Trophoblast cell (in vitro differentiated cells and primary cell): ENCODE measurements at regions not wholly inside any gene's neighbourhood (a gene's known extent, or its start where the extent isn't known, plus 50 kb on each side); places are given as distances from the start of the nearest gene placed in this dataset.

Experiments used
- DNase-seq, 2 donors: peaks; one replicate each; pipeline ENCODE4 v3.0.0-alpha.2; 2016
- H2AFZ ChIP-seq: 2 replicates; pipeline ENCODE4 v1.6.1; 2013; ENCODE audit warnings: low read length, moderate library complexity, mild to moderate bottlenecking; ENCODE audit not compliant: insufficient read depth, poor library complexity
- H2AK5ac ChIP-seq: 2 replicates; pipeline ENCODE4 v1.6.1; 2013; ENCODE audit warnings: mild to moderate bottlenecking, low read length
- H2BK120ac ChIP-seq: 2 replicates; pipeline ENCODE4 v1.6.1; 2013; ENCODE audit warnings: low read length, mild to moderate bottlenecking, moderate library complexity; ENCODE audit not compliant: insufficient read depth, poor library complexity
- H2BK12ac ChIP-seq: 2 replicates; pipeline ENCODE4 v1.6.1; 2013; ENCODE audit warnings: mild to moderate bottlenecking, low read length, moderate library complexity
- H2BK5ac ChIP-seq: 2 replicates; pipeline ENCODE4 v1.6.1; 2013; ENCODE audit warnings: low read length, low read depth, moderate library complexity, mild to moderate bottlenecking; ENCODE audit not compliant: poor library complexity
- H3K14ac ChIP-seq: 2 replicates; pipeline ENCODE4 v1.6.1; 2013; ENCODE audit warnings: mild to moderate bottlenecking, low read length
- H3K18ac ChIP-seq: 2 replicates; pipeline ENCODE4 v1.6.1; 2013; ENCODE audit warnings: mild to moderate bottlenecking, low read length
- H3K23ac ChIP-seq: 2 replicates; pipeline ENCODE4 v1.6.1; 2013; ENCODE audit warnings: low read length
- H3K27ac ChIP-seq: 2 replicates; pipeline ENCODE4 v1.5.1; 2013; ENCODE audit warnings: low read depth, mild to moderate bottlenecking, inconsistent platforms, low read length, moderate library complexity
- H3K27me3 ChIP-seq: 2 replicates; pipeline ENCODE4 v1.6.1; 2013; ENCODE audit warnings: inconsistent platforms, mild to moderate bottlenecking, low read length, moderate library complexity; ENCODE audit not compliant: insufficient read depth
- H3K36me3 ChIP-seq, 2 experiments: 1 replicate in 1 of 2; 2 replicates in 1 of 2; pipeline ENCODE4 v1.6.1; 2013; ENCODE audit warnings: low read length in 2 of 2, mild to moderate bottlenecking in 2 of 2, moderate library complexity in 1 of 2; ENCODE audit not compliant: insufficient read depth in 2 of 2, control insufficient read depth in 1 of 2
- H3K4ac ChIP-seq: 2 replicates; pipeline ENCODE4 v1.6.1; 2013; ENCODE audit warnings: low read depth, mild to moderate bottlenecking, low read length, moderate library complexity
- H3K4me1 ChIP-seq, 2 experiments: 1 replicate in 1 of 2; 2 replicates in 1 of 2; pipeline ENCODE4 v1.6.1; 2013; ENCODE audit warnings: low read length in 2 of 2, mild to moderate bottlenecking in 2 of 2, moderate library complexity in 1 of 2; ENCODE audit not compliant: insufficient read depth in 2 of 2, control insufficient read depth in 1 of 2
- H3K4me2 ChIP-seq: 2 replicates; pipeline ENCODE4 v1.6.1; 2013; ENCODE audit warnings: inconsistent platforms, mild to moderate bottlenecking, low read length, moderate library complexity
- H3K4me3 ChIP-seq: 2 replicates; pipeline ENCODE4 v1.5.1; 2013; ENCODE audit warnings: mild to moderate bottlenecking, low read depth, low read length, inconsistent platforms
- H3K79me1 ChIP-seq: one replicate; pipeline ENCODE4 v1.6.1; 2013; ENCODE audit warnings: low read length
- H3K79me2 ChIP-seq: 2 replicates; pipeline ENCODE4 v1.6.1; 2013; ENCODE audit warnings: low read length, mild to moderate bottlenecking; ENCODE audit not compliant: control insufficient read depth, insufficient read depth, poor library complexity
- H3K9ac ChIP-seq: 2 replicates; pipeline ENCODE4 v1.6.1; 2013; ENCODE audit warnings: mild to moderate bottlenecking, low read length
- H3K9me3 ChIP-seq: 2 replicates; pipeline ENCODE4 v1.6.1; 2013; ENCODE audit warnings: low read depth, mild to moderate bottlenecking, control low read depth, inconsistent platforms, low read length; ENCODE audit not compliant: insufficient read depth
- H4K12ac ChIP-seq: 2 replicates; pipeline ENCODE4 v1.6.1; 2013; ENCODE audit warnings: low read depth, mild to moderate bottlenecking, low read length, moderate library complexity
- H4K8ac ChIP-seq: 2 replicates; pipeline ENCODE4 v1.6.1; 2013; ENCODE audit warnings: low read depth, mild to moderate bottlenecking, low read length, moderate library complexity
- H4K91ac ChIP-seq: one replicate; pipeline ENCODE4 v1.6.1; 2013; ENCODE audit warnings: low read depth, mild to moderate bottlenecking, low read length, moderate library complexity
- WGBS: extraction: QIAGEN DNeasy Blood & Tissue Kit; methylation state at CpG from one replicate; pipeline ENCODE4 v1.1.7; 2013; ENCODE audit warnings: missing lambda C conversion rate; ENCODE audit not compliant: insufficient read length, insufficient coverage; ENCODE audit errors: extremely low coverage; 5-methylcytosine and 5-hydroxymethylcytosine counted together

DNA sequence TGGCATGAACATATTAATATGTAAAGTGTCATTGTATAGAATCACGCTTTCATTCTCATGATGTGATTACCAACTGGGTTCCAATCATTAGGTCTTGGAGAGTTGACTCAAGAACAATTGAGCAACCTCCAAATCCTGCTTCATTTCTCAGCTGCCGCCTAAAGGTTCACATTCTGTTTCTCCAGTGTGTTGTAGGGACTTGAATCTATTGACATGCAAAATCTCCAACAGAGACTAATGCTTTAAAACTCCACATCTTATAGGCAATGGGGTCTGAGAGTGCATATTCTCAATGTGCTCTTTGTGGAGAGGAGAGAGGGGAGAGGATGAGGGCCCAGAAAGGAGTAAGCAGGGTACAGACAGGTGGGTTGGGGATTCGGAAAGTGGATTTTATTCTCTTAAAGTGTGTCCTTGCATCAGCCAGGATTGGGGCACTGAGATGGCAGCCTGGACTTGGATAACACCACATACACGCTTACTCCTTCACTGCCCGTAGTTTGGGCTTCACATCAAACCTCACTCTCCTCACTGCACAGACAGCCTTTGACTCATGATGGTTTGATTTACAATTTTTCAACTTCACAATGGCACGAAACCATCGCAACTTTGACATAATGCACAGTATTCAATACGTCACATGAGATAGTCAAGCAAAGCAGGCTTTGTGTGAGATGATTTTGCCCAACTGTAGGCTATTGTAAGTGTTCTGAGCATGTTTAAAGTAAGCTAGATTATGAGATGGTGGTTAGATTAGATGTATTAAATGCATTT is 241.3 kb upstream of the IRS2 start:
- Histone ChIP-seq H2AK5ac (no peak overlapping the region), H3K14ac (no peak overlapping the region), H3K4me1 (no peaks in the 10 kb centered on the region), H3K36me3 (no peaks in the 10 kb centered on the region), H2BK12ac (no peak overlapping the region), H3K79me2 (no peaks in the 10 kb centered on the region), H3K4ac (no peak overlapping the region), H3K4me2 (no peak overlapping the region), H3K79me1 (no peaks in the 10 kb centered on the region), H4K91ac (no peak overlapping the region), H3K9ac (no peak overlapping the region), H3K27ac (no peak overlapping the region), H3K4me3 (no peak overlapping the region), H4K8ac (no peak overlapping the region), H3K18ac (no peak overlapping the region), H3K27me3 (no peaks in the 10 kb centered on the region), H2BK5ac (no peak overlapping the region), H2BK120ac (no peak overlapping the region), H4K12ac (no peak overlapping the region), H3K9me3 (no peaks in the 10 kb centered on the region), H2AFZ (no peak overlapping the region), H3K23ac (no peak overlapping the region)
- no peak for DNase-seq
- WGBS, result no CpG with 5 or more reads among the region's 8 CpGs

DNA sequence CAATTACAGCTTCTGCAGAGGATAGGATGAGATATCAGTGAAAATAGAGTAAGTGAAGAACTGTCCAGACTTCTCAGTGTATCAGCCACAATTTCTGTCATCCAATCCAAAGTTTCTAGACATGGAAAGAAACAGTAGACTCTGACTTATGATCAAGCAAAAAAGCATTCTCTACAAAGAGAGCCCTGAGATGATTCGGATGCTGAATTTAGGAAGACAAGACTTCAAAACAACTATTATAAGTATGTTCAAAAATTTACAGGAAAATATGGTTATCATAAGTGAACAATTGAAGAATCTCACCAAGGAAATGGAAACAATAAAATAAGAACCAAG is 238.2 kb upstream of the IRS2 start:
- no peak overlapping the region for H3K4me2 ChIP-seq
- H3K23ac ChIP-seq, result no peak overlapping the region
- no peak overlapping the region for H3K4me3 ChIP-seq
- no peaks in the 10 kb centered on the region for H3K79me1 ChIP-seq
- H3K18ac ChIP-seq, result no peak overlapping the region
- H2BK5ac ChIP-seq, result no peak overlapping the region
- H2AK5ac ChIP-seq, result no peak overlapping the region
- no peaks in the 10 kb centered on the region for H3K27me3 ChIP-seq
- H3K27ac ChIP-seq, result no peak overlapping the region
- H3K79me2 ChIP-seq, result no peaks in the 10 kb centered on the region
- no peaks in the 10 kb centered on the region for H3K36me3 ChIP-seq
- no peaks in the 10 kb centered on the region for H3K4me1 ChIP-seq
- WGBS, result no CpG with 5 or more reads among the region's 1 CpG
- no peak overlapping the region for H2BK120ac ChIP-seq
- H2AFZ ChIP-seq, result no peak overlapping the region
- no peak for DNase-seq
- no peak overlapping the region for H4K12ac ChIP-seq
- H3K9ac ChIP-seq, result no peak overlapping the region
- H3K4ac ChIP-seq, result no peak overlapping the region
- no peak overlapping the region for H3K14ac ChIP-seq
- H4K91ac ChIP-seq, result no peak overlapping the region
- H3K9me3 ChIP-seq, result no peaks in the 10 kb centered on the region
- no peak overlapping the region for H2BK12ac ChIP-seq
- H4K8ac ChIP-seq, result no peak overlapping the region

DNA sequence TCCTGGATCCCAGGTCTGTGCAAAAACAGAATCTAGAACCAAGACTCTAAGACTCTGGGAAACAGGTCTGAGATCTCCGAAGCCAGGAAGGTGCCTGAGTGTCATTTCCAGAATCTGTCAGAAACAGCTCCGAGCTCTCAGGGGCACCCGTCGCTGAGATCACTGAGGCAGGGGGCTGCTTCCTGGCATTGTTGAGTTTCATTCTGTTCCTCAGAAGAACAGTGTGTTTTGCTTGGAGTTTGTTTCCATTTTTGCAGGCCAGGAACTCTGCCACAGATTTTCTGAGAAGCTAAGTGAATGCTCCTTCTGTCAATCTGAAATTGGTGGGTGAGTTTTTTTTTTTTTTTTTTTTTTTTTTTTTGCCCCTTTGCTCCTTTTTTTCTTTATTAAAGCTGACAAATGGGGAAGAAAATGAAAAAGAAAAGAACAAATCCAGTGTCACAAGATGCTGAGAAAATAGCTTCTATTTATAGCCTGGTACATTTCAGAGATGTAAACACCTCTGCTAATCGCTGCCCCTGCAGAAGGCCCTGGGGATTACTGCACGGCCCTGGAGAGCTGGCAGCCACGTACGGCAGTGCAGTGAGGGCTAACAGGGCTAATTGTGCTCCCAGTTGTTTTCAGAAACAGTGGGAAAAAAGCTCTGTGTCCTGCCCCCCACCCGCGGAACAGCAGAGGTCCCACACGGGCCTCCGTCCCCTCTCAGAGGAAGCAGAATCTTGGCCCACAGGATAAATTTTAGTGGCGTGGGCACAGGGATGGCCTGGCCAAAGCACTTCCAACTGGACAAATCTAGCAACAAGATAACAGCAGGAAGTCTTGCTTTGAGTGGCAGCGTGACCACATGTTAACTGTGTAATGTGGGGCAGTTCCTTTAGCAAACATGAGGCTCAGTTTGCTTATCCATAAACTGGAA is 237.6 kb upstream of the IRS2 start:
- H3K36me3 ChIP-seq, result no peaks in the 10 kb centered on the region
- H3K4me2 ChIP-seq, result no peak overlapping the region
- no peak overlapping the region for H3K4me3 ChIP-seq
- no peak overlapping the region for H4K91ac ChIP-seq
- no peaks in the 10 kb centered on the region for H3K4me1 ChIP-seq
- WGBS, result no CpG with 5 or more reads among the region's 14 CpGs
- no peak overlapping the region for H2AFZ ChIP-seq
- H2BK12ac ChIP-seq, result no peak overlapping the region
- no peak overlapping the region for H3K9ac ChIP-seq
- no peaks in the 10 kb centered on the region for H3K27me3 ChIP-seq
- H3K4ac ChIP-seq, result no peak overlapping the region
- no peak overlapping the region for H3K18ac ChIP-seq
- no peak overlapping the region for H2BK5ac ChIP-seq
- H3K23ac ChIP-seq, result no peak overlapping the region
- H2AK5ac ChIP-seq, result no peak overlapping the region
- H3K27ac ChIP-seq, result no peak overlapping the region
- H2BK120ac ChIP-seq, result no peak overlapping the region
- no peak overlapping the region for H3K14ac ChIP-seq
- no peak for DNase-seq
- no peaks in the 10 kb centered on the region for H3K9me3 ChIP-seq
- H3K79me2 ChIP-seq, result no peaks in the 10 kb centered on the region
- H4K12ac ChIP-seq, result no peak overlapping the region
- H3K79me1 ChIP-seq, result no peaks in the 10 kb centered on the region
- H4K8ac ChIP-seq, result no peak overlapping the region

DNA sequence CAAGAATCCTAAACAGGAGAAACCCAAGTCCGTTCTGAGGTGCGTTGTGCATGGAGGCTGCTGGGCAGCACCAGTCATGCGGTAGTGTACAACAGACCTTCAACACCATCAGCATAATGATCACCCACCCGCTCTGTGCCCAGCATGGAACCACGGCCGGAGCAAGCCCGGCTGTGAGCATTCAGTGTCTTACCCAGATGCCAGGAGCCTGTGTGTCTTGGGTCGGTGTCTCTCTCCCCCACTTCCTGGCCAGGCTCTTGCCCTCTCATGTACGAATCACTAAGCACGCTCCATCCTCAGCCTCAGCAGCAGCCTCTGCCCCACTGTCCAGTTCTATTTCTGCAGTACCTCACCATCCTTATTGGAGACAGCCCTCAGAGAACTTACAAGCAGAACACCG is 231.6 kb upstream of the IRS2 start:
- H3K14ac ChIP-seq, result peak overlapping the region; percentile 23
- no CpG with 5 or more reads among the region's 11 CpGs for WGBS

More for the DNA sequence above, 231.6 kb upstream of the IRS2 start:
- H3K27me3 ChIP-seq, result no peaks in the 10 kb centered on the region
- peak overlapping the region; percentile 60 for H2BK120ac ChIP-seq
- peak overlapping the region; percentile 53 for H2BK12ac ChIP-seq
- H3K23ac ChIP-seq, result no peak overlapping the region
- no peak overlapping the region for H3K9ac ChIP-seq
- H2AK5ac ChIP-seq, result peak overlapping the region; percentile 16
- H3K4me2 ChIP-seq, result no peak overlapping the region
- peak overlapping the region; percentile 37 for H3K27ac ChIP-seq
- no peaks in the 10 kb centered on the region for H3K36me3 ChIP-seq
- H2BK5ac ChIP-seq, result peak overlapping the region; percentile 49
- H3K79me1 ChIP-seq, result peaks cover 8% of the 10 kb centered on the region
- peak overlapping the region; percentile 8 for H3K4ac ChIP-seq
- peaks cover 9 to 12% of the 10 kb centered on the region in 2 experiments for H3K4me1 ChIP-seq
- H3K18ac ChIP-seq, result peak overlapping the region; percentile 16
- peak overlapping the region; percentile 49 for H4K91ac ChIP-seq
- peak overlapping the region; percentile 38 for H4K8ac ChIP-seq
- H2AFZ ChIP-seq, result no peak overlapping the region
- no peak overlapping the region for H3K4me3 ChIP-seq
- no peaks in the 10 kb centered on the region for H3K9me3 ChIP-seq
- H4K12ac ChIP-seq, result no peak overlapping the region
- H3K79me2 ChIP-seq, result no peaks in the 10 kb centered on the region
- no peak for DNase-seq
